ENCODE measurements at regions not wholly inside any gene's neighbourhood (a gene's known extent, or its start where the extent isn't known, plus 50 kb on each side); places are given as distances from the start of the nearest gene placed in this dataset.

DNA sequence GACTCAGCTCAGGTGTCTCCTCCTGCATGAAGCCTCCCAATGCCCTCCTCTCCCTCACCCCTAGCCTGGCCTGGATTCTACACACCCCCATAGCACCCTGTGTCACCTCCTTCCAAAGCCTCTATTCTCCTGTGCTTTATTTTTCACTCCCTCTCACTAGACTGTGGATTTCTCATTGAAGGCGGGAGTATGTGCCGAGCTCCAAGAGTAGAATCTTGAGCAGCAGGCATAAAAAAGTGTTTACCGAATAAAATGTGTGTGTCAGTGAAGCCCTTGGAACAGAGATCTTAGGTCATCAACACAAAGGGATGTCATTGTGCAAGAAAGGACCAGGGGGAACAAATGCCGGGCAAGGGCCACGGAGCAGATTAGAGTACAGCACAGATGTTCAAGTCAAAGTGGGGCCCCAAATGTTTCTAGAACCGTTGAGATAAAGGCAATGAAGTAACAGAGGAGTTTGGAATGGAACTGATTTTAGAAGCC lies 106.1 kb upstream of the TMEM170B start (continued):
- TF ChIP-seq, protein P1, sequence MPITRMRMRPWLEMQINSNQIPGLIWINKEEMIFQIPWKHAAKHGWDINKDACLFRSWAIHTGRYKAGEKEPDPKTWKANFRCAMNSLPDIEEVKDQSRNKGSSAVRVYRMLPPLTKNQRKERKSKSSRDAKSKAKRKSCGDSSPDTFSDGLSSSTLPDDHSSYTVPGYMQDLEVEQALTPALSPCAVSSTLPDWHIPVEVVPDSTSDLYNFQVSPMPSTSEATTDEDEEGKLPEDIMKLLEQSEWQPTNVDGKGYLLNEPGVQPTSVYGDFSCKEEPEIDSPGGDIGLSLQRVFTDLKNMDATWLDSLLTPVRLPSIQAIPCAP (CRISPR knock-in tag; IDR thresholded peaks at IDR 0.05; ENCODE audit: low read depth) = no peak
- TF ChIP-seq ISX (CRISPR knock-in tag; conservative IDR thresholded peaks at IDR 0.05) (no peak), ZNF615 (CRISPR knock-in tag; IDR thresholded peaks at IDR 0.05; ENCODE audit: borderline replicate concordance) (no peak), ZSCAN9 (CRISPR knock-in tag; IDR thresholded peaks at IDR 0.05; ENCODE audit: borderline replicate concordance) (peak; percentile 49; the same call in 1 of the 2 replicates), ZNF883 (CRISPR knock-in tag; IDR thresholded peaks at IDR 0.05; ENCODE audit: not compliant biosample characterization) (no peak), EZH2 (conservative IDR thresholded peaks at IDR 0.05; ENCODE audit: low read depth, low read length) (no peak), ZNF350 (CRISPR knock-in tag; IDR thresholded peaks at IDR 0.05; ENCODE audit: borderline replicate concordance, low read depth) (no peak), ZNF563 (CRISPR knock-in tag; IDR thresholded peaks at IDR 0.05) (0 out of 2 replicates have a peak, but pooled peaks have one; percentile 42), CAMTA2 (CRISPR knock-in tag; IDR thresholded peaks at IDR 0.05; ENCODE audit: borderline replicate concordance) (no peak), RFX5 (IDR thresholded peaks at IDR 0.05; ENCODE audit: low read depth, low read length) (no peak), DNMT3B (CRISPR knock-in tag; conservative IDR thresholded peaks at IDR 0.05) (no peak), RORA (CRISPR knock-in tag; IDR thresholded peaks at IDR 0.05) (no peak), CC2D1A (CRISPR knock-in tag; IDR thresholded peaks at IDR 0.05) (no peak), SP140L (CRISPR knock-in tag; IDR thresholded peaks at IDR 0.05; ENCODE audit: borderline replicate concordance) (peak; percentile 56; the same call in 1 of the 2 replicates), AGO2 (optimal IDR thresholded peaks at IDR 0.05; ENCODE audit: low read depth, low read length) (no peak), DPF2 (CRISPR knock-in tag; IDR thresholded peaks at IDR 0.05; ENCODE audit: borderline replicate concordance, low read depth) (peak; percentile 34; the same call in 1 of the 2 replicates), BORCS8-MEF2B (CRISPR knock-in tag; IDR thresholded peaks at IDR 0.05) (no peak), TOPORS (CRISPR knock-in tag; IDR thresholded peaks at IDR 0.05) (no peak)
- TF ChIP-seq, protein P2, sequence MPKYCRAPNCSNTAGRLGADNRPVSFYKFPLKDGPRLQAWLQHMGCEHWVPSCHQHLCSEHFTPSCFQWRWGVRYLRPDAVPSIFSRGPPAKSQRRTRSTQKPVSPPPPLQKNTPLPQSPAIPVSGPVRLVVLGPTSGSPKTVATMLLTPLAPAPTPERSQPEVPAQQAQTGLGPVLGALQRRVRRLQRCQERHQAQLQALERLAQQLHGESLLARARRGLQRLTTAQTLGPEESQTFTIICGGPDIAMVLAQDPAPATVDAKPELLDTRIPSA (CRISPR knock-in tag; IDR thresholded peaks at IDR 0.05; ENCODE audit: borderline replicate concordance) = no peak
- TF ChIP-seq, protein P3, sequence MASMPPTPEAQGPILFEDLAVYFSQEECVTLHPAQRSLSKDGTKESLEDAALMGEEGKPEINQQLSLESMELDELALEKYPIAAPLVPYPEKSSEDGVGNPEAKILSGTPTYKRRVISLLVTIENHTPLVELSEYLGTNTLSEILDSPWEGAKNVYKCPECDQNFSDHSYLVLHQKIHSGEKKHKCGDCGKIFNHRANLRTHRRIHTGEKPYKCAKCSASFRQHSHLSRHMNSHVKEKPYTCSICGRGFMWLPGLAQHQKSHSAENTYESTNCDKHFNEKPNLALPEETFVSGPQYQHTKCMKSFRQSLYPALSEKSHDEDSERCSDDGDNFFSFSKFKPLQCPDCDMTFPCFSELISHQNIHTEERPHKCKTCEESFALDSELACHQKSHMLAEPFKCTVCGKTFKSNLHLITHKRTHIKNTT (CRISPR knock-in tag; IDR thresholded peaks at IDR 0.05) = no peak
- TF ChIP-seq, protein P4, sequence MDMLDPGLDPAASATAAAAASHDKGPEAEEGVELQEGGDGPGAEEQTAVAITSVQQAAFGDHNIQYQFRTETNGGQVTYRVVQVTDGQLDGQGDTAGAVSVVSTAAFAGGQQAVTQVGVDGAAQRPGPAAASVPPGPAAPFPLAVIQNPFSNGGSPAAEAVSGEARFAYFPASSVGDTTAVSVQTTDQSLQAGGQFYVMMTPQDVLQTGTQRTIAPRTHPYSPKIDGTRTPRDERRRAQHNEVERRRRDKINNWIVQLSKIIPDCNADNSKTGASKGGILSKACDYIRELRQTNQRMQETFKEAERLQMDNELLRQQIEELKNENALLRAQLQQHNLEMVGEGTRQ (IDR thresholded peaks at IDR 0.05; ENCODE audit: low read depth, low read length) = no peak
- TF ChIP-seq, protein P4 (CRISPR knock-in tag; IDR thresholded peaks at IDR 0.05; ENCODE audit: borderline replicate concordance) = no peak
- TF ChIP-seq, protein P5, sequence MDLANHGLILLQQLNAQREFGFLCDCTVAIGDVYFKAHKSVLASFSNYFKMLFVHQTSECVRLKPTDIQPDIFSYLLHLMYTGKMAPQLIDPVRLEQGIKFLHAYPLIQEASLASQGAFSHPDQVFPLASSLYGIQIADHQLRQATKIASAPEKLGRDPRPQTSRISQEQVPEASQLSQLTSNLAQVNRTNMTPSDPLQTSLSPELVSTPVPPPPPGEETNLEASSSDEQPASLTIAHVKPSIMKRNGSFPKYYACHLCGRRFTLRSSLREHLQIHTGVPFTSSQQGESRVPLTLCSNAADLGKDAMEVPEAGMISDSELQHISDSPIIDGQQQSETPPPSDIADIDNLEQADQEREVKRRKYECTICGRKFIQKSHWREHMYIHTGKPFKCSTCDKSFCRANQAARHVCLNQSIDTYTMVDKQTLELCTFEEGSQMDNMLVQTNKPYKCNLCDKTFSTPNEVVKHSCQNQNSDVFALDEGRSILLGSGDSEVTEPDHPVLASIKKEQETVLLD (CRISPR knock-in tag; IDR thresholded peaks at IDR 0.05; ENCODE audit: low read depth) = no peak
- TF ChIP-seq, protein P6, sequence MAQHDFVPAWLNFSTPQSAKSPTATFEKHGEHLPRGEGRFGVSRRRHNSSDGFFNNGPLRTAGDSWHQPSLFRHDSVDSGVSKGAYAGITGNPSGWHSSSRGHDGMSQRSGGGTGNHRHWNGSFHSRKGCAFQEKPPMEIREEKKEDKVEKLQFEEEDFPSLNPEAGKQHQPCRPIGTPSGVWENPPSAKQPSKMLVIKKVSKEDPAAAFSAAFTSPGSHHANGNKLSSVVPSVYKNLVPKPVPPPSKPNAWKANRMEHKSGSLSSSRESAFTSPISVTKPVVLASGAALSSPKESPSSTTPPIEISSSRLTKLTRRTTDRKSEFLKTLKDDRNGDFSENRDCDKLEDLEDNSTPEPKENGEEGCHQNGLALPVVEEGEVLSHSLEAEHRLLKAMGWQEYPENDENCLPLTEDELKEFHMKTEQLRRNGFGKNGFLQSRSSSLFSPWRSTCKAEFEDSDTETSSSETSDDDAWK (CRISPR knock-in tag; IDR thresholded peaks at IDR 0.05) = no peak

All from HepG2 (cell line).